ENCODE measurements at regions not wholly inside any gene's neighbourhood (a gene's known extent, or its start where the extent isn't known, plus 50 kb on each side); places are given as distances from the start of the nearest gene placed in this dataset.
"Not testable (repeated sequence)": the region's sequence is repeated elsewhere in the genome, so short reads cannot be mapped to it uniquely, and the experiment has no call there.

GRCh38 chr13:44865722-44866410 lies 123.4 kb downstream of the NUFIP1 start:
- no peak for TF ChIP-seq CTCF (conservative IDR thresholded peaks at IDR 0.05; ENCODE audit: low read length)
- H3K4me3 ChIP-seq (ENCODE audit: low read length) = no peak overlapping the region
- DNase-seq (ENCODE audit: low read depth) = no peak

- not testable (repeated sequence) for DNase-seq (ENCODE audit: low read depth); H3K4me3 ChIP-seq (ENCODE audit: low read length)
Observed at GRCh38 chr13:44863641-44864040, 125.6 kb downstream of the NUFIP1 start.

- no peak overlapping the region for H3K4me3 ChIP-seq (ENCODE audit: low read length)
- TF ChIP-seq CTCF (conservative IDR thresholded peaks at IDR 0.05; ENCODE audit: low read length) = no peak
- DNase-seq (ENCODE audit: low read depth) = no peak
Observed at GRCh38 chr13:44860454-44860853, 128.8 kb downstream of the NUFIP1 start.

- DNase-seq (ENCODE audit: low read depth) = no peak
- no peak overlapping the region for H3K4me3 ChIP-seq (ENCODE audit: low read length)
- TF ChIP-seq CTCF (conservative IDR thresholded peaks at IDR 0.05; ENCODE audit: low read length) = no peak
Observed at GRCh38 chr13:44857736-44858135, 131.5 kb downstream of the NUFIP1 start.

GRCh38 chr13:44857061-44857460 lies 132.2 kb downstream of the NUFIP1 start:
- no peak overlapping the region for H3K4me3 ChIP-seq (ENCODE audit: low read length)
- no peak for TF ChIP-seq CTCF (conservative IDR thresholded peaks at IDR 0.05; ENCODE audit: low read length)
- DNase-seq (ENCODE audit: low read depth) = no peak

- TF ChIP-seq CTCF (conservative IDR thresholded peaks at IDR 0.05; ENCODE audit: low read length) = no peak
- no peak overlapping the region for H3K4me3 ChIP-seq (ENCODE audit: low read length)
- DNase-seq (ENCODE audit: low read depth) = no peak
Observed at GRCh38 chr13:44855860-44856259, 133.4 kb downstream of the NUFIP1 start.

GRCh38 chr13:44854313-44855060 lies 134.8 kb downstream of the NUFIP1 start:
- no peak for TF ChIP-seq CTCF (conservative IDR thresholded peaks at IDR 0.05; ENCODE audit: low read length)
- DNase-seq (ENCODE audit: low read depth) = no peak
- no peak overlapping the region for H3K4me3 ChIP-seq (ENCODE audit: low read length)

Data from AG10803 (cell line).